ENCODE measurements at regions not wholly inside any gene's neighbourhood (a gene's known extent, or its start where the extent isn't known, plus 50 kb on each side); places are given as distances from the start of the nearest gene placed in this dataset.

DNA sequence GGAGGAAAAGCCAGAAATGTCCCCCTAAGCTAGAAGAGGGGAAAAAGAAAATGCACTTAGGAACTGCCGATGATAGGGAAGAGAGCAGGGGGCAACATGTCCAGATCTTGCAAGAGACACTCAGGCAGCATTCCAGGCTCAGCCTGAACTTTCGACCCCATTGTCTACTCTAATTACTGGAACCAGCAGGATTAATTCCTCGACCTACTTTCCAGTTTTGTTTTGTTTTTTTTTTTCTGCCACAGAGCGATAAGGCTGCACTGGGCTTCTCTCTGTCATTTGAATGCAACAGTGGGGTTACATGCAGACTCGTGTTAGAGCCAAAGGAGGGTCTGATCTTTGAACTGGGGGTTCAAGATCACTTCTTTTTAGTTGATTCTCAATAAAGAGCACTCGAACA lies 68.7 kb upstream of the MED13L start:
- H3K27ac ChIP-seq (ENCODE audit: insufficient read length, low read depth, low read length) = no peak overlapping the region
- H3T11ph ChIP-seq (ENCODE audit: low read length) = no peak overlapping the region
- Mint-ChIP-seq H3K9me3 (peaks cover 11 to 16% of the 10 kb centered on the region in 2 experiments), H3K27ac (peak overlapping the region; percentile 29 to 71 (median 45); a peak in 3 of 7 replicates), H3K27me3 (ENCODE audit: low read depth) (peaks cover 3% of the 10 kb centered on the region; the same call in 1 of the 2 replicates), H3K4me3 (no peak overlapping the region), H3K36me3 (ENCODE audit: insufficient read depth in 1 of 3, low read depth in 3 of 3) (peaks cover 2 to 20% (median 9%) of the 10 kb centered on the region in 3 experiments; a peak in 6 of 7 replicates), H3K4me1 (peaks cover 16 to 23% of the 10 kb centered on the region in 2 experiments)
- H3K9me3 ChIP-seq (ENCODE audit: control insufficient read depth, low read depth, low read length) = no peaks in the 10 kb centered on the region
- no peak overlapping the region for H3K4ac ChIP-seq (ENCODE audit: low read depth, low read length)
- no peak overlapping the region for H3K14ac ChIP-seq (ENCODE audit: insufficient read depth, low read length)
- H3K56ac ChIP-seq (ENCODE audit: insufficient read length, low read depth, low read length) = no peak overlapping the region
- no peaks in the 10 kb centered on the region for H3K79me2 ChIP-seq (ENCODE audit: insufficient read depth, low read length)
- no peak for DNase-seq
- H3K23ac ChIP-seq (ENCODE audit: insufficient read length, low read depth, low read length) = no peak overlapping the region
- no peak overlapping the region for H2AK5ac ChIP-seq (ENCODE audit: insufficient read length, low read length)
- no peak overlapping the region for H2BK15ac ChIP-seq (ENCODE audit: low read depth, low read length)
- H4K20me1 ChIP-seq (ENCODE audit: control insufficient read depth, insufficient read depth, insufficient read length) = no peaks in the 10 kb centered on the region
- H3K27me3 ChIP-seq (ENCODE audit: insufficient read depth, low read length) = no peaks in the 10 kb centered on the region
- H4K5ac ChIP-seq (ENCODE audit: insufficient read length, low read depth, low read length) = no peak overlapping the region
- no peaks in the 10 kb centered on the region for H3K23me2 ChIP-seq (ENCODE audit: insufficient read length, low read depth, low read length, poor library complexity, severe bottlenecking)
- no CpG with 5 or more reads among the region's 6 CpGs for WGBS (ENCODE audit: extremely low coverage, insufficient read length, low lambda C conversion rate)
- no peak overlapping the region for H2BK12ac ChIP-seq (ENCODE audit: insufficient read length, low read depth, low read length)
- H3K79me1 ChIP-seq (ENCODE audit: insufficient read depth, low read depth, low read length, poor library complexity, severe bottlenecking) = no peaks in the 10 kb centered on the region
- peaks cover 5% of the 10 kb centered on the region; the same call in 1 of the 2 replicates for H3K4me1 ChIP-seq (ENCODE audit: insufficient read depth, low read length)
- H3K18ac ChIP-seq (ENCODE audit: insufficient read length, low read depth, low read length) = no peak overlapping the region
- no peak overlapping the region for H2BK120ac ChIP-seq (ENCODE audit: low read depth, low read length, poor library complexity, severe bottlenecking)
- H2BK5ac ChIP-seq (ENCODE audit: insufficient read length, low read length) = no peak overlapping the region
- no peak overlapping the region for H4K8ac ChIP-seq (replicated peaks; ENCODE audit: insufficient read length, low read depth, low read length)
- H3K4me2 ChIP-seq (ENCODE audit: insufficient read depth, insufficient read length, low read length) = no peak overlapping the region
- no peak for TF ChIP-seq CTCF (conservative IDR thresholded peaks at IDR 0.05)
- no peak overlapping the region for H2AFZ ChIP-seq (ENCODE audit: low read length)
- H3K9ac ChIP-seq (ENCODE audit: extremely low read depth, insufficient read length, low read length) = no peak overlapping the region
- H4K91ac ChIP-seq (ENCODE audit: insufficient read length, low read depth, low read length) = no peak overlapping the region
- H2BK20ac ChIP-seq (ENCODE audit: low read depth, low read length, poor library complexity, severe bottlenecking) = no peak overlapping the region
